ENCODE measurements at regions not wholly inside any gene's neighbourhood (a gene's known extent, or its start where the extent isn't known, plus 50 kb on each side); places are given as distances from the start of the nearest gene placed in this dataset.

- no peaks in the 10 kb centered on the region for H3K36me3 ChIP-seq
- no peak overlapping the region for H3K4me3 ChIP-seq (replicated peaks in 1 of 3)
- no peaks in the 10 kb centered on the region for H3K9me3 ChIP-seq
- no peaks in the 10 kb centered on the region for H3K27me3 ChIP-seq
- H3K27ac ChIP-seq, result peak overlapping the region; percentile 5 to 68 (median 13)
- intact Hi-C loops (cut with DNase I), result no loop called here
- WGBS, 2 donors, result 67 to 81% methylated on average over 9 of the region's 9 CpGs
- no peak for DNase-seq
- H3K4me1 ChIP-seq, result peaks cover 33 to 46% of the 10 kb centered on the region in 2 donors
- no peak for TF ChIP-seq CTCF (IDR thresholded peaks at IDR 0.05)
- no peak for TF ChIP-seq POLR2A (IDR thresholded peaks at IDR 0.05)
Measured at GRCh38 chr14:49971156-49972130, 78.6 kb downstream of the ARF6 start.

DNA sequence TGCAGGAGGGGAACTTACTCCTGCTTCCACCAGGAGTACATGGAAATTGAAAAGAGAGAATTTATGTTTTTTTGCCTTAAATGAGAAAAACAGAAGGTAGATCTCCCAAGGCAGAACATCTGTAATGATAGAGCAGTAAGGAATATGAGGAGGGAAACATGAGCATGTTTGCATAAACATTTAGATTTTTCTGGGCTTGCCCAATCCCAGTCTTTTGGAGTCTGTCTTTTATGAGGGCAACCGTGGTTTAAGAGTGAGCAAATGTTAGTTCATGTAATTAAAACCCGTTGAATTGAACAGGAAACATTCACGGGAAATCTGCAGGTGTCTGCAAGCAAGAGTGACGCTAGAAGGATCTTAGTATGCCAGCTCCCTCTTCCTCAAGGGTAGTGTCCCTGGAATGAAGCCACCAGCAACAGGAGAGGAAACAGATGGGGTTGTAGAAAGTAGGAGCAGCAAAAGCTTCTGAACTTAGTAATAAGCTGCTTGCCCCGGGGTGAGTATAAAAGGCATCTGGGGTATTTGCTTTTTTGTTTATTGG lies 79.3 kb downstream of the ARF6 start:
- 17 to 22% methylated on average over 5 of the region's 5 CpGs for WGBS, 2 donors
- Histone ChIP-seq H3K36me3 (no peaks in the 10 kb centered on the region), H3K27me3 (no peaks in the 10 kb centered on the region), H3K27ac (peak overlapping the region in 2 of 3 donors; percentile 13 to 68), H3K4me3 (replicated peaks in 1 of 3) (no peak overlapping the region), H3K9me3 (no peaks in the 10 kb centered on the region), H3K4me1 (peaks cover 33 to 43% of the 10 kb centered on the region in 2 donors)
- TF ChIP-seq POLR2A (IDR thresholded peaks at IDR 0.05) (no peak), CTCF (IDR thresholded peaks at IDR 0.05) (no peak)
- peak; percentile 19 to 20 for DNase-seq
- intact Hi-C loops (cut with DNase I), result no loop called here

GRCh38 chr14:49972823-49973222 lies 79.9 kb downstream of the ARF6 start:
- Histone ChIP-seq H3K27me3 (no peaks in the 10 kb centered on the region), H3K36me3 (no peaks in the 10 kb centered on the region), H3K9me3 (no peaks in the 10 kb centered on the region), H3K4me3 (replicated peaks in 1 of 3) (no peak overlapping the region), H3K4me1 (peaks cover 33 to 43% of the 10 kb centered on the region in 2 donors), H3K27ac (peak overlapping the region; percentile 13 to 68 (median 14))
- intact Hi-C loops (cut with DNase I), result no loop called here
- DNase-seq, result peak; percentile 24 to 39
- no peak for TF ChIP-seq CTCF (IDR thresholded peaks at IDR 0.05)
- no peak for TF ChIP-seq POLR2A (IDR thresholded peaks at IDR 0.05)
- 15 to 29% methylated on average over 4 of the region's 4 CpGs for WGBS, 2 donors

GRCh38 chr14:49975276-49975675 lies 82.4 kb downstream of the ARF6 start:
- Histone ChIP-seq H3K27me3 (no peaks in the 10 kb centered on the region), H3K4me1 (peaks cover 30 to 38% of the 10 kb centered on the region in 2 donors), H3K36me3 (no peaks in the 10 kb centered on the region), H3K9me3 (no peaks in the 10 kb centered on the region), H3K27ac (peak overlapping the region in 2 of 3 donors; percentile 39 to 52), H3K4me3 (replicated peaks in 1 of 3) (no peak overlapping the region)
- WGBS, 2 donors, result 63 to 71% methylated on average over 2 of the region's 2 CpGs
- intact Hi-C loops (cut with DNase I), result no loop called here
- TF ChIP-seq POLR2A (IDR thresholded peaks at IDR 0.05), result no peak
- no peak for TF ChIP-seq CTCF (IDR thresholded peaks at IDR 0.05)
- no peak for DNase-seq

DNA sequence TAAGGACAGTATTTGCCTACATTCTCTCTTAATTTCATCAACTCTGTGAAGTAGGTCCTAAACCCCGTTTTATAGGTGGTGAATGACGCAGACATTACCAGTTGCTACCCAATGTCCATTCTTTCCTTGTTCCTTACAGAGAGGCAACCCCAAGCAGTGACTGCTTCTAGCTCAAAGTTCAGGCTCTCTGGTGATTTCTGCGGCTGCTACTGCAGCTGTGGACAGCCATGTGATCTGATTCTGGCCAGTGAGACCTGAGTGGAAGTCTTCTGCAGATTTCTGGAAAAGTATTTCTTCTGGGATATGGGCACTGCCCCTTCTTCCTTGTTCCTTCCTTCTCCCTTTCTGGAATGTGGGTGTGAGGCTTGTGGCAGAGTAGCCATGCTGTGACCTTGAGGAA lies 82.9 kb downstream of the ARF6 start:
- 91 to 95% methylated on average over 3 of the region's 3 CpGs for WGBS, 2 donors

More for the DNA sequence above, 82.9 kb downstream of the ARF6 start:
- Histone ChIP-seq H3K27me3 (no peaks in the 10 kb centered on the region), H3K27ac (peak overlapping the region in 2 of 3 donors; percentile 3 to 52), H3K4me3 (replicated peaks in 1 of 3) (no peak overlapping the region), H3K36me3 (no peaks in the 10 kb centered on the region), H3K4me1 (peaks cover 25 to 33% of the 10 kb centered on the region in 2 donors), H3K9me3 (no peaks in the 10 kb centered on the region)
- no peak for TF ChIP-seq CTCF (IDR thresholded peaks at IDR 0.05)
- no peak for TF ChIP-seq POLR2A (IDR thresholded peaks at IDR 0.05)
- DNase-seq, result no peak
- intact Hi-C loops (cut with DNase I), result no loop called here
